ENCODE measurements at regions not wholly inside any gene's neighbourhood (a gene's known extent, or its start where the extent isn't known, plus 50 kb on each side); places are given as distances from the start of the nearest gene placed in this dataset.

DNA sequence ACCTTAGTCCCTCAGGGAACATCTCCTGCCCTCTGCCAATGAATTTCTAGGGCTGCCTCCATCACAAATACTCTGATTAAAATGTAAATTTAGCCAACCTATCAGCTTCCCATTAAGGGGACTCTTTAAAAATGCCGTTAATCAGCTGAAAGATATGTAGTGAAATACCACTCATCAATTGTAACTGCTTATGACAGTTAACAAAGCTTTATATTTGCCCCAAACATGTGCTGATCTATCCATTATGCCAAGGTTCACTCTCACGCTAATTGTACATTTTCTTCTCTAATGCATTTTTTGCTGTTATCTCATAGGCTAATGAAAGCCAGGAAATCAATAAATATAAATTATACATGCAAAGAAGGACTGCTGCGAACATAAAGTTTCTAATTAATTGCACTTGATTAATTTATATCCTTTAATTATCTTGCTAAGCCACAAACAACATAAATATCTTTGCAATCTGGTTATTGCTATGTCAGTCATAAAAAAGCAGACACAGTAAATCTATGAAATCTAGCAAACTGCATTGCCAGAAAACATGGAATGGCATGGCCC lies 601.4 kb upstream of the SALL1 start:
- TF ChIP-seq, protein P1, sequence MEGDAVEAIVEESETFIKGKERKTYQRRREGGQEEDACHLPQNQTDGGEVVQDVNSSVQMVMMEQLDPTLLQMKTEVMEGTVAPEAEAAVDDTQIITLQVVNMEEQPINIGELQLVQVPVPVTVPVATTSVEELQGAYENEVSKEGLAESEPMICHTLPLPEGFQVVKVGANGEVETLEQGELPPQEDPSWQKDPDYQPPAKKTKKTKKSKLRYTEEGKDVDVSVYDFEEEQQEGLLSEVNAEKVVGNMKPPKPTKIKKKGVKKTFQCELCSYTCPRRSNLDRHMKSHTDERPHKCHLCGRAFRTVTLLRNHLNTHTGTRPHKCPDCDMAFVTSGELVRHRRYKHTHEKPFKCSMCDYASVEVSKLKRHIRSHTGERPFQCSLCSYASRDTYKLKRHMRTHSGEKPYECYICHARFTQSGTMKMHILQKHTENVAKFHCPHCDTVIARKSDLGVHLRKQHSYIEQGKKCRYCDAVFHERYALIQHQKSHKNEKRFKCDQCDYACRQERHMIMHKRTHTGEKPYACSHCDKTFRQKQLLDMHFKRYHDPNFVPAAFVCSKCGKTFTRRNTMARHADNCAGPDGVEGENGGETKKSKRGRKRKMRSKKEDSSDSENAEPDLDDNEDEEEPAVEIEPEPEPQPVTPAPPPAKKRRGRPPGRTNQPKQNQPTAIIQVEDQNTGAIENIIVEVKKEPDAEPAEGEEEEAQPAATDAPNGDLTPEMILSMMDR (conservative IDR thresholded peaks at IDR 0.05; ENCODE audit: control insufficient read depth, insufficient read depth, low read depth, low read length): no peak
- DNase-seq (ENCODE audit: low read depth): no peak
- no peak overlapping the region for H3K4me3 ChIP-seq (ENCODE audit: control insufficient read depth, low read depth, low read length)

DNA sequence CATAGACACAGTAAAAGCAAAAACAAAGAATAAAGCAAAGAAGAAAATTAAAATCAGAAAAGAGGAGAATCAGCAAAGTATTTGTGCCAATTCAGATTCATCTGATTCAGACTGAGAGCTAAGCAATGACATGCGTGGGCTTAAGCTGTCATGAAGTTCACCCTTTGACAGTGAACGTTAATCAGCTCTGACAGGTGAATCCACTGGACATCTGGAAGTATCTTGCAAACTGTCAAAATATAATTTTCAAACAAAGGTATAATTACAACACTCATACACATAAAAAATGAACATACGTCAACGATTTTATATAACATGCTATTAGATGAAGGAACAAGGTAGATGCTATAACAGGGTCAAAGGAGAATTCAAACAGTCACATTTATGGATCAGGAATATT lies 596.3 kb upstream of the SALL1 start:
- no peak for DNase-seq (ENCODE audit: low read depth)
- no peak overlapping the region for H3K4me3 ChIP-seq (ENCODE audit: control insufficient read depth, low read depth, low read length)
- TF ChIP-seq, protein P1 (conservative IDR thresholded peaks at IDR 0.05; ENCODE audit: control insufficient read depth, insufficient read depth, low read depth, low read length): no peak

DNA sequence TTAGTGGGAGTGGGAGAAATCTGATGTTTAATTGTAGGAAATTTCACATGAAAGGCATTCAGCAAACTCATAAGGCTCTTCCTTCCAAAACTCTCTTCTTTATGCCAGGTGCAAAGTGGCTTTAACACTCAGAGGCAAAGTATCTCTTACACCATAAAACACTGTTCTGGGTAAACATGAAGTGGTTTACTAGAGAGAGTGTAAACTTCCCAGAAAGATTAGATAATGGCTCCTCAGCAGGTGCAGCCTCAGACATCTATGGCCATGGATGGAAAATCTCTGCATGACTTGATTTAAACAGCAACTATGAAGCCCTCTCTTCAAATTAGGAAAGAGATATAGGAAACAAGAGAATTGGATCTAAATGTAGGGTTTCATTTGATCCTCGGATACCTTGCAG lies 583.1 kb upstream of the SALL1 start:
- DNase-seq (ENCODE audit: low read depth): no peak
- TF ChIP-seq, protein P1 (conservative IDR thresholded peaks at IDR 0.05; ENCODE audit: control insufficient read depth, insufficient read depth, low read depth, low read length): no peak
- H3K4me3 ChIP-seq (ENCODE audit: control insufficient read depth, low read depth, low read length): no peak overlapping the region

DNA sequence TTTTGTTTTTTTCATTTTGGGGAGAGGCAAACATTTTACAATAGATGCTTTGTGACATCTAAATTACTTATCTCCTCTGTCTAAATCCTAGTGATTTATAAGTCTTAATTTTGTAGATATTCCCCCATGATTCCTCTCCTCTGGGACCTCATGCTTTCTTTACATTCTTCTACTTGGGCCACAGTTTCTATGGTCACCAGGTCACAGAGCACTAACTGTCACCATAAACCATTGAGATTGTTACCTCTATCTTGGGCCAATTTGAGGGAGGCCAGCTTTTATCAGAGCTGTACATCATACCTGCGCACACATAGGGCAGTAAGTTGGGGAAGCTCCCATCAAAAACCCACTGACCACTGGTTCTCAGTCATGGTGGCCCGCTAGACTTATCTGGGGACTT lies 582.1 kb upstream of the SALL1 start:
- H3K4me3 ChIP-seq (ENCODE audit: control insufficient read depth, low read depth, low read length): no peak overlapping the region
- DNase-seq (ENCODE audit: low read depth): no peak
- TF ChIP-seq, protein P1 (conservative IDR thresholded peaks at IDR 0.05; ENCODE audit: control insufficient read depth, insufficient read depth, low read depth, low read length): no peak

DNA sequence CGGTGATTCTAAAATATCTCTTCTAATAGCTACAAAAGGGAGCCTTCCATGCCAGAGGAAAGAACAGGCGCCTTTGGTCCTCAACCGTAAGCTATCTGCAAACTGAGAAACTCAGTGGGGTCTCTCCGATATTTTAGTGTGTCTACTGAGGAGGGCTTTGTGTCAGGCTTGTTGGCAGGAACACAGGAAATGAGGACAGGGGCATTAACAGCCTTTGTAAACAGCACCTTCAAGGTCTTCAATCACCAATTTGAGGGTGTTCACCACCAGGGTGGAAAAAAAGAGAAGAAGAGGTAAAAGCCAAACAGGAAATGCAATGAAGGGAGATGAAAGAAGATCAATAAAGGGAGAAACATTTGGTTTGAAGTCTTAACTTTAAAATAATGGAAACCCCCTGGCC lies 580.1 kb upstream of the SALL1 start:
- TF ChIP-seq, protein P1 (conservative IDR thresholded peaks at IDR 0.05; ENCODE audit: control insufficient read depth, insufficient read depth, low read depth, low read length): no peak
- H3K4me3 ChIP-seq (ENCODE audit: control insufficient read depth, low read depth, low read length): no peak overlapping the region
- DNase-seq (ENCODE audit: low read depth): no peak

DNA sequence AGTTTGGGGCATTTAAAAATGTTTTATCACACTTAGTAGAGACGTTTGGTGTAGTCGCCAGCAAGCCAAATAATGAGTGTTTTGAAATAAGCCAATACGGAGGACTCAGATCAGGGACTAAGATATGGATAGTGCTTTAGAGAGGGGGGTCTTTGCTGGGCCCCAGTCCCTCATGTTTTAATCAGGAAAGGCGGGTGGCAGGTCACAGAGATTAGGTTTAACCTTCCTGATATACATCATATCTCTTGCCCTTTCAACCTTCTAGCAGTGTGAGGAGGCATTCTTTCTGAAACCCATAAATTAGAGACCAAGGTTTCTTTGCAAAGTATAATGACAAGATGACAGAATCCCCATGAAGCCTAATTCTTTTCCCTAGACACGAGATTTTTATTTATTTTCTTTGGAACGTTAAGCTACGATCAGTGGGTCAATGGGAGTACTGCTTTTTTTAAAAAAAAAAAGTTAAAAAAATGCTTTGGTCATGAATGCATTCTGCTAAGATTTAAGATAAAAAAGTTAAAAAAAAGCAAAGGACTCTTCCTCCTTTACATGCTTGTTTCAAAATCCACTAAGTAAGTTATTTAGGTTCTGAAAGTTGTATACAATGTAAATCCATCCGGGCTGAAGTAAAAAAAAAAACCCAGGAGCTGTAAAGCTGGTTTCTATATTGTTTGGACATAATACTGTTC lies 572.1 kb upstream of the SALL1 start:
- TF ChIP-seq, protein P1 (conservative IDR thresholded peaks at IDR 0.05; ENCODE audit: control insufficient read depth, insufficient read depth, low read depth, low read length): no peak
- no peak for DNase-seq (ENCODE audit: low read depth)
- H3K4me3 ChIP-seq (ENCODE audit: control insufficient read depth, low read depth, low read length): no peak overlapping the region
